Upper lobe of left lung (tissue), 4 donors: ENCODE measurements at regions not wholly inside any gene's neighbourhood (a gene's known extent, or its start where the extent isn't known, plus 50 kb on each side); places are given as distances from the start of the nearest gene placed in this dataset.
"Not testable (repeated sequence)": the region's sequence is repeated elsewhere in the genome, so short reads cannot be mapped to it uniquely, and the experiment has no call there.

Experiments
- POLR2A ChIP-seq, 4 donors: fragments of 450-650 bp; IDR thresholded peaks; one replicate each; pipeline ENCODE4 v1.5.1; 2016 to 2017; ENCODE audit warnings: antibody characterized with exemption in 4 of 4, mild to moderate bottlenecking in 2 of 4
- POLR2AphosphoS5 ChIP-seq, 2 donors: sonication (generic); formaldehyde crosslinking; IDR thresholded peaks; one replicate each; pipeline ENCODE4 v1.5.1; 2017; ENCODE audit warnings: antibody characterized with exemption in 2 of 2

GRCh38 chrX:131696989-131697388 is 153.1 kb downstream of the OR13H1 start:
- TF ChIP-seq POLR2AphosphoS5, POLR2A (IDR thresholded peaks at IDR 0.05): not testable (repeated sequence)
